Astrocyte of the hippocampus (primary cell): ENCODE measurements at regions not wholly inside any gene's neighbourhood (a gene's known extent, or its start where the extent isn't known, plus 50 kb on each side); places are given as distances from the start of the nearest gene placed in this dataset.

ENCODE experiments used
- DNase-seq: peaks from one replicate; pipeline ENCODE4 v3.0.0; 2011; ENCODE audit warnings: low read depth, low spot score

DNA sequence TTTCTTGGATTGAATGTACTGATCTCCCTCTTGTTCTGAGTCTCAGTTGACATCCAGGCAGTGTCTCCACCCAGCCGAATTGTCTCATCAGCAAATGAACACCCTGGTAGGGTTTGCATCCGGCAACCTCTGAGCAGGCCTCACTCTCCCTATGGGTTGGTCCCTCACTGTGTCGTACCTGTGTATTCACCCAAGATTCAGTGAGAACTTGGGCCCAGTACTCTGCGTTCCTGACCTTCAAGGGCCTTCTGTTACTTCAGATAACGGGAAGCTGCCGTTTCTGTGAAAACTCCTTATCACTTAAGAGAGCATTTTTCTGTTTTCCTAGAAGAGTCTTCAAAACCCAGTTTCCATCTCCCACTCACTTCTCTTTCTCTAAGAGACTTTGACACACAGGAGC lies 915.6 kb downstream of the TBC1D22A start:
- no peak for DNase-seq

DNA sequence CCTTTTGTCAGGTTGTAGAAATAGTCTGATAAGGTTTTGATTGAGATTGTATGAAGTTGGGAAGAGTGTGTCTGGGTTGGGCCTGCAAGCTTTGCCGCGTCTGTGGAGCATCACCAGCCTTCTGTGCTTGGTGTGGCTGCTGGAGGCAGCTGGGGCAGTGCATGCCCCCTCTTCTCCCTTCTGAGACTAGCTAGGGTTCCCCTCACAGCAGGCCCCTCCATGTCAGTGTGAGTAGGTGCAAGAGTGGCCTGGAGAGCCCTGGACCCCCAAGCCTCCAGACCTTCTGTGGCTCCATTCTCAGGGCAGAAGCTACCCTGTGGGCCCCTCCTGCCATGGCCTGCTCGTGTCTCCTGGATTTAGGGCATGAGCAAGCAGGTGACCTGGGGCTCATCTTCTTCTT lies 914.2 kb downstream of the TBC1D22A start:
- DNase-seq: no peak

DNA sequence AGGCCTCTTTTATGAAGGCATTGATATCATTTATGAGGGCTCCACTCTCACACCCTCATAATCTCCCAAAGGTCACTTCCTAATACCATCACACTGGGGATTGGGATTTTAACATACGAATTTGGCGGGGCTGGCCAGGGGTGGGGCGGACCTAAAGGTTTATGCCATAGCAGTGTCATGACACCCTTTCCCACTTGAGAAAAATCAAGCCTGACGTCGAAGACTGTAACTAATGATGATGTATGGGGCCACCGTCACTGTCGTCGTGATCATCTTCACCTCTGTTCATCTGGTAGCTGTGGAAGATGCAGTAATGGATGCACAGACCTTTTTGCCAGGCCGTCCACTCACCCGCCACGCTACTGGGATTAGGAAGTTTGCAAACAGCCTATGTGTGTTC lies 912.1 kb downstream of the TBC1D22A start:
- no peak for DNase-seq

DNA sequence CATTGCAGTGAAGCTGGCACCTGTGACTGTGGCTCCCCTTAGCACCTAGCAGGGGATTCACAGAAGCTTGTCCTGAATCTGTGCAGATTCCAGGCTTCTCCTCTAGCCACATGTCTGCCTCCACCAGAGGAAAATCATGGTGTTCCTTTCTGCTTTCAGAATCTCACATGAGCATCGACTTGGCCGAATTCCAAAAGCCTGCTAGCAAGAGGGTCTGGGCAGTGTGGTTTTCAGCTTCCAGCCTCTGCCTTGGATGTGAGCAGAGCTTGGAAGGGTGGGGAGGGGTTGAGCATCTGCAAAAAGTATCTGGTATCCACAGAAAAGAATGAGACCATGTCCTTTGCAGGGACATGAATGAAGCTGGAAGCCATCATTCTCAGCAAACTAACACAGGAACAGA lies 911.1 kb downstream of the TBC1D22A start:
- DNase-seq: no peak

DNA sequence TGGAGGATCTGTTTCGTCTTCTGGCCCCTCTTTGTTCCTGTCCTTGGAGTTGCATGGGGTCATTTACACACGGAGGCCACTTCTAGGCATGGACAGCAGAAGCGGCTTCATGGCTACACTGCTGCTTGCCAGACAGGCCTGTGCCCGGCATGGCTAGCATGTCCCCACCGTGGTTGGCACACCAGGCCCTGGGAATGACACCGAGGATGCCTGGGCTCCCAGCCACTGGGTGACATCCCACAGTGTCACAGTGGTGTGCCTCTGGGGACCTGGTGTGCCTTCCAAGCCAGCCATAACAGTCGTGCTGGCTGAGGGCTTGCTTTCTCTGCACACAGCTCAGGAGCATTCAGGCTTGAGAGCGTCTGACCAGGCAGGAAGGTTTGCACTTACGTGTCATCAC lies 910.1 kb downstream of the TBC1D22A start:
- no peak for DNase-seq

GRCh38 chr22:47665151-47665550 lies 902.7 kb downstream of the TBC1D22A start:
- no peak for DNase-seq

DNA sequence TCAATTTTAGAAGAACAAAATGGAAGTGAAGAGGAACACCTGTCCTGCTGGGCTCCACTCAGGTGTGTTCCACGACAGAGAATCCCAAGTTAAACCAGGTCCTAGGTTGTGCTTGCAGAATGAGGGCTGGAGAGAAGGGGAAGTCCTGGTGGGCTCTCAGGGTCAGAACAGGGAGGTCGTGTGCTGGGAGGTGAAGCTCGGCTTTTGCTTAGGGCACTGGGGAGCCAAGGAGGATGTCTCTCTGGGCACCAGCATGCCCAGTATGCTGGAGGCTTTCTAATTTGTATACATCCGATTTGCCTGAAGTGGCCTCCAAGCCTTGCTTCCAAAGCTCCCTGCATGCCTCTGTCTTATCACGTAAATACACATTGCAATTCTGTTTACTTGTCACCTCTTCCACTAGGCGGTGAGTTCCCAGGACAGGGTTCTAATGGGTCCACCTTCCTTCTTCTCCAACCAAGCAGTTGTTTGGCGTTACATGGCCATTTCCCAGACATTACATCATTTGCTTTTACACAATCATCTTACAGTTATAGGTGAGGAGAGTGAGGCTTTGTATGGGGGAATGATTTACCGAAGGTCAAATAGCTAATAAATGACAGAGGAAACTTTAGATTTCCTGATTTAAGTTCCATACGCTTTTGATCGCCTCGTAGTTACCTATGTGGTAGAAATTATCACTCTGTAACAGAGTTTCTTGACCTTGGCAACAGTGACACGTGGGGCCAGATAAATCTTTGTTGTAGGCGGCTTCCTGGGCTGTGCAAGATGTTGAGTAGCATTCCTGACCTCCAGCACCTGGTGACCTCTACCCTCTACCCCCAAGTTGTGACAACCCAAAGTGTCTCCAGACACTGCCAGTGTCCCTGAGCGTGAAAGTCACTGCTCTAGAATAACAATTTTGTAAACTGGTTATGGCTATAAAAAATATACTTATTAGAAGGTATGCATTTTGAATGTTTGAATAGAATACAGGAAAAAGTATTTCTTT lies 901.5 kb downstream of the TBC1D22A start:
- no peak for DNase-seq

DNA sequence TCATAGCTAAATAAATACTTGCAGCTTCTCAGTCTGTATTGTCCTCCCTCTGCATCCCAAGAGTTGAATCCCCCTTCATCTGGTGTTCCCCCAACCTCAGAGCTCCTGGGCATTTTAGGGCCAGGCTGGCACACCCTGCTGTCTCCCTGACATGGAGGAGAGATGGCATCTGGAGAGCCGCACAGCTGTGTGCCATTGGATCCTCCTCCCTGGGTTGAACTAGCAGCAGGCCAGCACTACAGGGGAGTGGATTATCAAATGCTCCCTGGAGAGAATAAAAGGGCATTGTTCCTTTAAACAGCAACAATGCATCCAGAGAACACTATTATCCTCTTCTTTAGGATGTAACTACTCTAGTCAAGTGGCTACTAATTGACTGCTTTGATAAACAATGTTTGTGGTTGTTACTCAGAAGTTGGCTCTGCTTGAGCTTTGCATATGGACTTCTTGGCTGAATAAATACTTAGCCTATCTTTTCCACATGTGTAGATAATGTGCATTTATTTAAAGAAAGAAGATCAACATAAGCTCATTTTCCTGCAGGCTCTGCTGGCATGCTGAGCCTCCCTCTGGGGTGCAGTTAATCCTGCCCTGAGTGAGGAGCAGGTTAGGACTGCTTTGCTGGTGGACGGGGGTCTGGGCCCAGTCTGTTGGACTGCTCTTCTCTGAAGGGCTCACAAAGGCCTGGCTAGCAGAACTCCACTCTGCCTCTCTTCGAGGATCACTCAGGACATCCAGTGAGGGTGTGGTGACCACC lies 897.2 kb downstream of the TBC1D22A start:
- DNase-seq: no peak

DNA sequence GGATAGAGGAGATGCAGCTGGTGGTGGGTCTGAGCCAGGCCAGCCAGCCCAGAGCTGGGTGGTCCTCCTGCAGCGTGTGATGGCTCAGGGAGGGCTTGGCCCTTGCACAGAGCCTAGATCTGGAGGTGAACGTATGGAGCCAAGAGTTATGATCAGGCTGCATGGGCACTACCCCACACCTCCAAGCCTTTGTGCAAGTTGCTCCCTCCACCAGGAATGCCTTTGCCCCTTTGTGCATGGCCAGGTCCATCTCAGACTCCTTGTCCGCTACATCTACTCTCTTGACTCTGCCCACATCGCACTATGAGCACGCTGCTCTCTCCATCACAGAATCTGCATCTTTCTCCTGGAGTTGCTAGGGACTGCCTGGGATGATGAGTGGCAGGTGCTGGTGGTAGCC lies 895.7 kb downstream of the TBC1D22A start:
- DNase-seq: no peak

- no peak for DNase-seq
Observed at GRCh38 chr22:47657224-47657623, 894.8 kb downstream of the TBC1D22A start.

DNA sequence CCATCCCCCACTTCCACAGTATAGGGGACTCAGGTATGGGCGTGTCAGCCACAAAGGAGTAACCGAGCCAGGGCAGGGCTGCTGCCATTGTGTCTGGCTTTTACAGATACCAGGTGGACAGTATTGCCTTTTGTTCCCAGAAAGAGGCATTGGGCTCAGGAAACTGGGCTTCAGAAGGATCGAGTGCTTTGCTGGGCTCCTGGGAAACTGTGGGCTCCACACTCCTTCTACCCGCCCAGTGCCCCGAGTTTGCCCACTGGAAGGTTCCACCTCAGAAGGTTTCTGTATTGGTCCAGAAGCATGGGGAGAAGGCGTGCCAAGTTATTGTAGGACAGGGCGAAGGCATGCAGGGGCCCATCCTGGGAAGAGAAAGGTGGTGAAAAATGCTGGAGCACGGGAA lies 894.4 kb downstream of the TBC1D22A start:
- DNase-seq: no peak

GRCh38 chr22:47655930-47656329 lies 893.5 kb downstream of the TBC1D22A start:
- no peak for DNase-seq

GRCh38 chr22:47654922-47655491 lies 892.6 kb downstream of the TBC1D22A start:
- no peak for DNase-seq

- no peak for DNase-seq
Observed at GRCh38 chr22:47653921-47654320, 891.5 kb downstream of the TBC1D22A start.

DNA sequence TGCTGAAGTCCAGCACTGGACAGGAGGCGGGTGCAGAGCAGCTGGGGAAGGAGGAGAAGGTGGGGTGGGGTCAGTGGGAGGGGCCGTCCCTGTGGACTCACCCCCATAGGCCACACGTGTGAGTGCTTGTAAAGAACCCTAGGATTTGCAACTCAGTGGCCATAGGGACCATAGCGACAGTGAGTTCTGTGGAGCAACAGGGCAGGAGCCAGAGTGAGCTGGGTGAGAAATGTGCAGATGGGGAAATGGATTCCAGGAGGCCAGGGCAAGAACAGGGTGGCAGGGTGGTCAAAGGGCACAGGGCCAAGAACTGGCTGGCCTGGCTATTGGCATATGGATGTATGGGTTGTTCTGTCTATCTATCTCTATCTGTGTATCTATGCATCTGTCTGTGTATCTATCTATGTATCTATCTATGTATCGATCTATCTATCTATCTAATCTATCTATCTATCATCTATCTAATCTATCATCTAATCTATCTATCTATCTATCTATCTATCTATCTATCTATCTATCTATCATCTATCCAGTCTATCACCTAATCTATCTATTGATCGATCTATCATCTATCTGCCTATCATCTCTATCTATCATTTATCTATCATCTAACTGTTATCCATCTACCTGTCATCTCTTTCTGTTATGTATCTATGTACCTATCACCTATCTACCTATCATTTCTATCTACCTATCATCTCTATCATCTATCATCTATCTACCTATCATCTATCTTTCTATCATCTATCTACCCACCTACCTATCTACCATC lies 889.0 kb downstream of the TBC1D22A start:
- DNase-seq: no peak

DNA sequence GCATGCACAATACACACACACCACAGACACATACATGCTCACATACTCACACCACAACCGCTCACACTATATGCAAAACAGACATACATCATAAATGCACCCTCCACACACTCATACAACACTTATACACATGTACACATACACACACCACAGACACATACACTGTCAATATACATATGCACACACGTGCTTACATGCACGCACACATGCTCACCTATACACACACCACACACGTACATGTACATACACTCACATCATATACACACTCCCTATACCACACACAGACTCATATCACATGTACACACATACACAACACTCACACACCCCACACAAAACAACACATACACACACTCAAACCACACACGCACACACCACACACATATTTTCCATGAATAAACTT lies 885.3 kb downstream of the TBC1D22A start:
- DNase-seq: no peak

GRCh38 chr22:47647181-47647580 lies 884.7 kb downstream of the TBC1D22A start:
- DNase-seq: no peak

- no peak for DNase-seq
Observed at GRCh38 chr22:47645923-47646322, 883.5 kb downstream of the TBC1D22A start.

DNA sequence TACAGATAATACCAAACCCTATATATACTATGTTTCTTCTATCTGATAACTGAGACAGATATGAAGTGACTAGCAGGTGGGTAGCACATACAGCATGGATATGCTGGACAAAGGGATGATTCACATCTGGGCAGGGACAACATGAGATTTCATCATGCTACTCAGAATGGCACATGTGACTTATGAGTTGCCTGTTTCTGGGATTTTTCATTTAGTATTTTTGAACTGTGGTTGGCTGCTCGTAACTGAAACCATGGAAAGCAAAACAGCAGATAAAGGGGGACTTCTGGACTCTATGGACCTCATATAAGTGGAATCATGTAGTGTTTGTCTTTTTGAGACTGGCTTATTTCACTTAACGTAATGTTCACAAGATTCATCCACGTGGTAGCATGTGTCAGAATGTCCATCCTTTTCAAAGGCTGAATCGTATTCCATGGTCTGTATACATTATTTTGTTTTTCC lies 883.0 kb downstream of the TBC1D22A start:
- DNase-seq: no peak

- DNase-seq: no peak
Observed at GRCh38 chr22:47634347-47634746, 871.9 kb downstream of the TBC1D22A start.

DNA sequence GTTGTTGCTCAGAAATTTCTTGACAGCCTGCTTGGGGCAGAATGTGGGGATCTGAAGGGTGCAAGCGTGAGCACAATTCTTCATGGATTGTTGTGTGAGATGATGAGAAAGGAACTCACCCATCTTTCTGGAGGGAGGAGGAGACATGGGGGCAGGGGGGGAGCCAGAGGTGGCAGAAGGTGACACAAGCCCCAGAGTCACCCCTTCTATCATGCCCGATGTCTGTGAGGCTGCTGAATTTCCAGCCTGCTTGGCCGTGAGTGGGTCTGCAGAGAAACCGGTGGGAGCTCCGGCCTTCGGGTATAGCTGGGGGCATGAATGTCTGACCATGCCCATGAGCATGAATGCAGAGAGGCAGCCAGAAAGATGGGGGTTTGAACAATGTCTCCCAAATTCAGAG lies 870.7 kb downstream of the TBC1D22A start:
- no peak for DNase-seq

DNA sequence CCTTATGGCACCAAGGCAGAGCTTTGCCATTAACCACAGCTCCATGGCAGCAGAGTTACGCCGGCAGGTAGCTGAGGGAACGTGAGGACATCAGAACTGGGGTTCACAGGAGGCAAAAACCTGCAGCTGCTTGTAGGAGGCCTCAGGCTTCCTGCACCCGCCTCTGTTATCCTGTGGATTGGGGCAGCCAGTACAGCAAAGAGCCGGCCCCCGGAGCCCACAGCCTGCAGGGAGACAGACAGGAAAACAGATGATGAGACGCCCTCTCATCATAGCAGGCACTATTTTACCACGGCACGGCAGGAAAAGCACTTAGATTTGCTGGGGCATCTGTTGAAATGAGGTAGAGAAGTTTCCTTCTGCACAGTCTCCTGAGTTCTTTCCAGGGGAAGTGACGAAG lies 870.3 kb downstream of the TBC1D22A start:
- DNase-seq: no peak
